HEK293 (cell line): ENCODE measurements at regions not wholly inside any gene's neighbourhood (a gene's known extent, or its start where the extent isn't known, plus 50 kb on each side); places are given as distances from the start of the nearest gene placed in this dataset.

Experiments
- CTCF ChIA-PET: fragments of 350-600 bp; formaldehyde crosslinking; extraction: SDS; loops from one replicate; lab custom pipeline; 2021; ENCODE audit warnings: antibody characterized with exemption; lab: Yijun Ruan, JAX
- POLR2A ChIA-PET: fragments of 300-600 bp; formaldehyde crosslinking; extraction: SDS; loops from one replicate; lab custom pipeline; 2020; ENCODE audit warnings: antibody characterized with exemption, inconsistent platforms; lab: Yijun Ruan, JAX
- H3K27ac ChIP-seq: fragments of 200-500 bp; sonication (Bioruptor generic); 2 replicates; pipeline ENCODE4 v1.5.1; 2014; ENCODE audit warnings: low read depth, low read length, control low read depth, inconsistent platforms; ENCODE audit errors: extremely low read depth
- H3K36me3 ChIP-seq, 2 experiments: fragments of 200-500 bp in 1 of 2; sonication (Bioruptor generic) in 1 of 2; 1 replicate in 1 of 2; 2 replicates in 1 of 2; pipeline ENCODE4 v1.5.1; 2014 to 2017; ENCODE audit warnings: inconsistent platforms in 2 of 2, low read length in 2 of 2; ENCODE audit not compliant: control insufficient read depth in 2 of 2, insufficient read depth in 1 of 2
- H3K4me1 ChIP-seq: fragments of 200-500 bp; sonication (Bioruptor generic); 2 replicates; pipeline ENCODE4 v1.5.1; 2014; ENCODE audit warnings: mild to moderate bottlenecking, low read length, inconsistent platforms; ENCODE audit not compliant: control insufficient read depth, insufficient read depth
- H3K4me3 ChIP-seq: 2 replicates; pipeline ENCODE4 v1.5.1; 2011; ENCODE audit warnings: low read depth, mild to moderate bottlenecking, control low read depth, low read length, moderate library complexity
- H3K9me3 ChIP-seq: fragments of 200-500 bp; sonication (Bioruptor generic); 2 replicates; pipeline ENCODE4 v1.5.1; 2014; ENCODE audit warnings: low read depth, low read length, inconsistent platforms; ENCODE audit not compliant: control insufficient read depth, insufficient read depth
- BCL11A ChIP-seq: fragments of 450-650 bp; formaldehyde crosslinking; IDR thresholded peaks from 2 replicates; pipeline ENCODE4 v1.5.1; 2016; ENCODE audit warnings: low read depth, missing biosample characterization, missing genetic modification characterization
- FEZF1 ChIP-seq: fragments of 450-650 bp; formaldehyde crosslinking; IDR thresholded peaks from 2 replicates; pipeline ENCODE4 v1.5.1; 2016; ENCODE audit warnings: missing biosample characterization, missing genetic modification characterization
- GLIS1 ChIP-seq: fragments of 450-650 bp; formaldehyde crosslinking; IDR thresholded peaks from 2 replicates; pipeline ENCODE4 v1.5.1; 2016; ENCODE audit warnings: missing biosample characterization, missing genetic modification characterization
- HOXC10 ChIP-seq: sonication (generic); formaldehyde crosslinking; IDR thresholded peaks from 2 replicates; pipeline ENCODE4 v1.8.1; 2023; ENCODE audit warnings: mild to moderate bottlenecking, missing genetic modification reagents
- MZF1 ChIP-seq: fragments of 450-650 bp; formaldehyde crosslinking; IDR thresholded peaks from 2 replicates; pipeline ENCODE4 v1.5.1; 2017; ENCODE audit warnings: missing biosample characterization, missing genetic modification characterization, borderline replicate concordance
- ZIC2 ChIP-seq: fragments of 450-650 bp; formaldehyde crosslinking; IDR thresholded peaks from 2 replicates; pipeline ENCODE4 v1.5.1; 2016; ENCODE audit warnings: missing biosample characterization, missing genetic modification characterization
- ZNF10 ChIP-seq: fragments of 450-650 bp; formaldehyde crosslinking; IDR thresholded peaks from 2 replicates; pipeline ENCODE4 v1.5.1; 2017; ENCODE audit warnings: missing biosample characterization, missing genetic modification characterization
- ZNF114 ChIP-seq: fragments of 450-650 bp; formaldehyde crosslinking; IDR thresholded peaks from 2 replicates; pipeline ENCODE4 v1.5.0; 2017; ENCODE audit warnings: missing biosample characterization, missing genetic modification characterization
- ZNF121 ChIP-seq: fragments of 450-650 bp; formaldehyde crosslinking; IDR thresholded peaks from 2 replicates; pipeline ENCODE4 v1.5.1; 2016; ENCODE audit warnings: missing biosample characterization, missing genetic modification characterization
- ZNF132 ChIP-seq: fragments of 450-650 bp; formaldehyde crosslinking; IDR thresholded peaks from 2 replicates; pipeline ENCODE4 v1.5.1; 2017; ENCODE audit warnings: missing biosample characterization, missing genetic modification characterization, borderline replicate concordance
- ZNF19 ChIP-seq: fragments of 450-650 bp; formaldehyde crosslinking; IDR thresholded peaks from 2 replicates; pipeline ENCODE4; 2016; ENCODE audit warnings: missing biosample characterization, missing genetic modification characterization, low read depth
- ZNF433 ChIP-seq: fragments of 450-650 bp; formaldehyde crosslinking; IDR thresholded peaks from 2 replicates; pipeline ENCODE4 v1.5.1; 2016; ENCODE audit warnings: missing biosample characterization, missing genetic modification characterization, low read depth
- ZNF610 ChIP-seq: fragments of 450-650 bp; formaldehyde crosslinking; IDR thresholded peaks from 2 replicates; pipeline ENCODE4 v1.5.1; 2016; ENCODE audit warnings: missing biosample characterization, missing genetic modification characterization, borderline replicate concordance
- ZNF701 ChIP-seq: fragments of 450-650 bp; formaldehyde crosslinking; IDR thresholded peaks from 2 replicates; pipeline ENCODE4 v1.5.1; 2016; ENCODE audit warnings: missing biosample characterization, missing genetic modification characterization
- TF ChIP-seq, protein P1 (sequence below): sonication (generic); formaldehyde crosslinking; IDR thresholded peaks from 2 replicates; pipeline ENCODE4 v1.8.1; 2022; ENCODE audit warnings: mild to moderate bottlenecking, moderate library complexity, missing genetic modification reagents
- TF ChIP-seq, protein P2 (sequence below): fragments of 450-650 bp; IDR thresholded peaks from 2 replicates; pipeline ENCODE4 v1.5.1; 2018; ENCODE audit warnings: missing biosample characterization, missing genetic modification characterization
- TF ChIP-seq, protein P3 (sequence below): fragments of 450-650 bp; formaldehyde crosslinking; IDR thresholded peaks from 2 replicates; pipeline ENCODE4 v1.5.1; 2016; ENCODE audit warnings: missing biosample characterization, missing genetic modification characterization
- TF ChIP-seq, protein P4 (sequence below): fragments of 450-650 bp; formaldehyde crosslinking; IDR thresholded peaks from 2 replicates; pipeline ENCODE4 v1.5.1; 2017; ENCODE audit warnings: missing biosample characterization, missing genetic modification characterization
- TF ChIP-seq, protein P5 (sequence below): fragments of 450-650 bp; formaldehyde crosslinking; conservative IDR thresholded peaks from 2 replicates; pipeline ENCODE4 v1.5.1; 2016; ENCODE audit warnings: low read depth, missing biosample characterization, missing genetic modification characterization
- TF ChIP-seq, protein P6 (sequence below): fragments of 450-650 bp; formaldehyde crosslinking; IDR thresholded peaks from 2 replicates; pipeline ENCODE4 v1.5.1; 2016; ENCODE audit warnings: missing biosample characterization, missing genetic modification characterization

DNA sequence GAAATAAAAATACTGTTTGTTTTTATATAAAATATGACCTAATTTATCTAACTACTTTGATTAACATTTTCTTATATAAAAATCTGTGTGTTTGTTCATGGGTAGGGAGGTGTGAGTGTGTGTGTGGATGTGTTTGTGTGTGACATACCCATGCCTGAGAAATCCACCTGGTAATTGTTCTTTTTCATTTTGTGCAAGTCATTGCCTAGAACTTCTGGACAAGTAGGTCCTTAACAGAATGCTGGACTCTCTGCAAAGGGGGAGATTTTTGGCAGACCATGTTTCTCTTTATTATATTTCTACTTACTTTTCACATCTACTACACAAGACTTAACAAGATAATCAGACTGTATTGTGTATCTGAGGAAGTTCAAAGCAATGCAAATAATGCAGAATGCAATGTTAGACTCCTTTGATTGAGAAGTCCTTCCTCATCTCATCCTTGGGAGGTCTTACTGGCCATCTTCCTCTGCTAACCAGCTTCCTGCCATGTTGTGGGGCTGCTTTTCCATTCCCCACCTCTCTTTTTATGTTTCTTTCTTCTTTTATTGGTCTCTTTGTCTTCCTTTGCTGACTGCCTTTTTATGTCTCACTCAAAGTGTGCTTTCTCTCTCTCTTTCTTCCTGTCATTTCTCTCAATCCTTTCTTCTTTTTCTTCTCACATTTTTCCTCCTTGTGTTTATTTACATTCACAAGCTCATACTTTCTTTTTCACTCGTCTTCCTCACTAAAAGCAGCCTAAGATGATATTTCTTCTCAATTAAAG lies 1017.0 kb upstream of the CNTN5 start:
- no peak for TF ChIP-seq ZNF121 (tag by site-specific recombination)
- TF ChIP-seq HOXC10 (CRISPR knock-in tag) = no peak
- no peak for TF ChIP-seq ZNF19
- TF ChIP-seq, protein P1, sequence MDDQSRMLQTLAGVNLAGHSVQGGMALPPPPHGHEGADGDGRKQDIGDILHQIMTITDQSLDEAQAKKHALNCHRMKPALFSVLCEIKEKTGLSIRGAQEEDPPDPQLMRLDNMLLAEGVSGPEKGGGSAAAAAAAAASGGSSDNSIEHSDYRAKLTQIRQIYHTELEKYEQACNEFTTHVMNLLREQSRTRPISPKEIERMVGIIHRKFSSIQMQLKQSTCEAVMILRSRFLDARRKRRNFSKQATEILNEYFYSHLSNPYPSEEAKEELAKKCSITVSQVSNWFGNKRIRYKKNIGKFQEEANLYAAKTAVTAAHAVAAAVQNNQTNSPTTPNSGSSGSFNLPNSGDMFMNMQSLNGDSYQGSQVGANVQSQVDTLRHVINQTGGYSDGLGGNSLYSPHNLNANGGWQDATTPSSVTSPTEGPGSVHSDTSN = no peak
- no peak for TF ChIP-seq BCL11A (tag by site-specific recombination)
- TF ChIP-seq ZNF114 (tag by site-specific recombination) = no peak
- TF ChIP-seq ZNF610 (tag by site-specific recombination) = no peak
- TF ChIP-seq ZNF433 (tag by site-specific recombination) = no peak
- no peak for TF ChIP-seq ZNF132 (tag by site-specific recombination)
- TF ChIP-seq GLIS1 (tag by site-specific recombination) = no peak
- TF ChIP-seq ZNF701 (tag by site-specific recombination) = no peak
- no peak for TF ChIP-seq ZIC2 (tag by site-specific recombination)
- TF ChIP-seq FEZF1 (tag by site-specific recombination) = no peak
- TF ChIP-seq, protein P2, sequence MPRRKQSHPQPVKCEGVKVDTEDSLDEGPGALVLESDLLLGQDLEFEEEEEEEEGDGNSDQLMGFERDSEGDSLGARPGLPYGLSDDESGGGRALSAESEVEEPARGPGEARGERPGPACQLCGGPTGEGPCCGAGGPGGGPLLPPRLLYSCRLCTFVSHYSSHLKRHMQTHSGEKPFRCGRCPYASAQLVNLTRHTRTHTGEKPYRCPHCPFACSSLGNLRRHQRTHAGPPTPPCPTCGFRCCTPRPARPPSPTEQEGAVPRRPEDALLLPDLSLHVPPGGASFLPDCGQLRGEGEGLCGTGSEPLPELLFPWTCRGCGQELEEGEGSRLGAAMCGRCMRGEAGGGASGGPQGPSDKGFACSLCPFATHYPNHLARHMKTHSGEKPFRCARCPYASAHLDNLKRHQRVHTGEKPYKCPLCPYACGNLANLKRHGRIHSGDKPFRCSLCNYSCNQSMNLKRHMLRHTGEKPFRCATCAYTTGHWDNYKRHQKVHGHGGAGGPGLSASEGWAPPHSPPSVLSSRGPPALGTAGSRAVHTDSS = no peak
- TF ChIP-seq, protein P3, sequence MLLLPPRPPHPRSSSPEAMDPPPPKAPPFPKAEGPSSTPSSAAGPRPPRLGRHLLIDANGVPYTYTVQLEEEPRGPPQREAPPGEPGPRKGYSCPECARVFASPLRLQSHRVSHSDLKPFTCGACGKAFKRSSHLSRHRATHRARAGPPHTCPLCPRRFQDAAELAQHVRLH = no peak
- TF ChIP-seq, protein P4, sequence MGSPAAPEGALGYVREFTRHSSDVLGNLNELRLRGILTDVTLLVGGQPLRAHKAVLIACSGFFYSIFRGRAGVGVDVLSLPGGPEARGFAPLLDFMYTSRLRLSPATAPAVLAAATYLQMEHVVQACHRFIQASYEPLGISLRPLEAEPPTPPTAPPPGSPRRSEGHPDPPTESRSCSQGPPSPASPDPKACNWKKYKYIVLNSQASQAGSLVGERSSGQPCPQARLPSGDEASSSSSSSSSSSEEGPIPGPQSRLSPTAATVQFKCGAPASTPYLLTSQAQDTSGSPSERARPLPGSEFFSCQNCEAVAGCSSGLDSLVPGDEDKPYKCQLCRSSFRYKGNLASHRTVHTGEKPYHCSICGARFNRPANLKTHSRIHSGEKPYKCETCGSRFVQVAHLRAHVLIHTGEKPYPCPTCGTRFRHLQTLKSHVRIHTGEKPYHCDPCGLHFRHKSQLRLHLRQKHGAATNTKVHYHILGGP (tag by site-specific recombination) = no peak
- no peak for TF ChIP-seq MZF1 (tag by site-specific recombination)
- CTCF ChIA-PET = no interaction called here
- POLR2A ChIA-PET = no interaction called here

DNA sequence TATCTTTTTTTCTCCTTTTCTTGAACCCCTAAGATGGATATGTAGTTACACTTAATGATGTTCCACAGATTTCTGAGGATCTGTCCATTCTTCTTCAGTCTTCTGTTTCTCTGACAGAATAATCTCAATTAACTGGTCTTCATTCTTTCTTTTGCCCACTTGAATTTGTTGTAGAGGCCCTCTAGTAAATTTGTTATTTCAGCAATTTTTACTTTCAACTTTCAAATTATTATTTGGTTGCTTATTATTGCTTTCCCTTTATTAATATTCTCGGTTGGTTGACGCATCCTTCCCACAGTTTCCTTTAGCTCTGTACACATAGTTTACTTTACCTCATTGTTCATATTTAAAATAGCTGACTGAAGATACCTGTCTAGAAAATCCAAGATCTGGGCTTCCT lies 1013.7 kb upstream of the CNTN5 start:
- H3K4me3 ChIP-seq = no peak overlapping the region
- H3K27ac ChIP-seq = no peak overlapping the region
- ChIA-PET CTCF (no interaction called here), POLR2A (no interaction called here)
- no peak for TF ChIP-seq ZNF10 (tag by site-specific recombination)
- TF ChIP-seq, protein P5, sequence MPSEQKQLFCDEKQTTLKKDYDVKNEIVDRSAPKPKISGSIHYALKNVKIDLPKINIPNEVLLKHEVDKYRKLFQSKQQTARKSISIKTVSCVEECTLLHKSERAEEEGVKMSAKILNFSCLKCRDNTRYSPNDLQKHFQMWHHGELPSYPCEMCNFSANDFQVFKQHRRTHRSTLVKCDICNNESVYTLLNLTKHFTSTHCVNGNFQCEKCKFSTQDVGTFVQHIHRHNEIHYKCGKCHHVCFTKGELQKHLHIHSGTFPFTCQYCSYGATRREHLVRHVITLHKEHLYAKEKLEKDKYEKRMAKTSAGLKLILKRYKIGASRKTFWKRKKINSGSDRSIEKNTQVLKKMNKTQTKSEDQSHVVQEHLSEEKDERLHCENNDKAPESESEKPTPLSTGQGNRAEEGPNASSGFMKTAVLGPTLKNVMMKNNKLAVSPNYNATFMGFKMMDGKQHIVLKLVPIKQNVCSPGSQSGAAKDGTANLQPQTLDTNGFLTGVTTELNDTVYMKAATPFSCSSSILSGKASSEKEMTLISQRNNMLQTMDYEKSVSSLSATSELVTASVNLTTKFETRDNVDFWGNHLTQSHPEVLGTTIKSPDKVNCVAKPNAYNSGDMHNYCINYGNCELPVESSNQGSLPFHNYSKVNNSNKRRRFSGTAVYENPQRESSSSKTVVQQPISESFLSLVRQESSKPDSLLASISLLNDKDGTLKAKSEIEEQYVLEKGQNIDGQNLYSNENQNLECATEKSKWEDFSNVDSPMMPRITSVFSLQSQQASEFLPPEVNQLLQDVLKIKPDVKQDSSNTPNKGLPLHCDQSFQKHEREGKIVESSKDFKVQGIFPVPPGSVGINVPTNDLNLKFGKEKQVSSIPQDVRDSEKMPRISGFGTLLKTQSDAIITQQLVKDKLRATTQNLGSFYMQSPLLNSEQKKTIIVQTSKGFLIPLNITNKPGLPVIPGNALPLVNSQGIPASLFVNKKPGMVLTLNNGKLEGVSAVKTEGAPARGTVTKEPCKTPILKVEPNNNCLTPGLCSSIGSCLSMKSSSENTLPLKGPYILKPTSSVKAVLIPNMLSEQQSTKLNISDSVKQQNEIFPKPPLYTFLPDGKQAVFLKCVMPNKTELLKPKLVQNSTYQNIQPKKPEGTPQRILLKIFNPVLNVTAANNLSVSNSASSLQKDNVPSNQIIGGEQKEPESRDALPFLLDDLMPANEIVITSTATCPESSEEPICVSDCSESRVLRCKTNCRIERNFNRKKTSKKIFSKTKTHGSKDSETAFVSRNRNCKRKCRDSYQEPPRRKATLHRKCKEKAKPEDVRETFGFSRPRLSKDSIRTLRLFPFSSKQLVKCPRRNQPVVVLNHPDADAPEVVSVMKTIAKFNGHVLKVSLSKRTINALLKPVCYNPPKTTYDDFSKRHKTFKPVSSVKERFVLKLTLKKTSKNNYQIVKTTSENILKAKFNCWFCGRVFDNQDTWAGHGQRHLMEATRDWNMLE (tag by site-specific recombination) = no peak
- TF ChIP-seq, protein P6, sequence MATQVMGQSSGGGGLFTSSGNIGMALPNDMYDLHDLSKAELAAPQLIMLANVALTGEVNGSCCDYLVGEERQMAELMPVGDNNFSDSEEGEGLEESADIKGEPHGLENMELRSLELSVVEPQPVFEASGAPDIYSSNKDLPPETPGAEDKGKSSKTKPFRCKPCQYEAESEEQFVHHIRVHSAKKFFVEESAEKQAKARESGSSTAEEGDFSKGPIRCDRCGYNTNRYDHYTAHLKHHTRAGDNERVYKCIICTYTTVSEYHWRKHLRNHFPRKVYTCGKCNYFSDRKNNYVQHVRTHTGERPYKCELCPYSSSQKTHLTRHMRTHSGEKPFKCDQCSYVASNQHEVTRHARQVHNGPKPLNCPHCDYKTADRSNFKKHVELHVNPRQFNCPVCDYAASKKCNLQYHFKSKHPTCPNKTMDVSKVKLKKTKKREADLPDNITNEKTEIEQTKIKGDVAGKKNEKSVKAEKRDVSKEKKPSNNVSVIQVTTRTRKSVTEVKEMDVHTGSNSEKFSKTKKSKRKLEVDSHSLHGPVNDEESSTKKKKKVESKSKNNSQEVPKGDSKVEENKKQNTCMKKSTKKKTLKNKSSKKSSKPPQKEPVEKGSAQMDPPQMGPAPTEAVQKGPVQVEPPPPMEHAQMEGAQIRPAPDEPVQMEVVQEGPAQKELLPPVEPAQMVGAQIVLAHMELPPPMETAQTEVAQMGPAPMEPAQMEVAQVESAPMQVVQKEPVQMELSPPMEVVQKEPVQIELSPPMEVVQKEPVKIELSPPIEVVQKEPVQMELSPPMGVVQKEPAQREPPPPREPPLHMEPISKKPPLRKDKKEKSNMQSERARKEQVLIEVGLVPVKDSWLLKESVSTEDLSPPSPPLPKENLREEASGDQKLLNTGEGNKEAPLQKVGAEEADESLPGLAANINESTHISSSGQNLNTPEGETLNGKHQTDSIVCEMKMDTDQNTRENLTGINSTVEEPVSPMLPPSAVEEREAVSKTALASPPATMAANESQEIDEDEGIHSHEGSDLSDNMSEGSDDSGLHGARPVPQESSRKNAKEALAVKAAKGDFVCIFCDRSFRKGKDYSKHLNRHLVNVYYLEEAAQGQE (tag by site-specific recombination) = no peak
- H3K36me3 ChIP-seq = no peaks in the 10 kb centered on the region
- H3K4me1 ChIP-seq = no peaks in the 10 kb centered on the region
- no peaks in the 10 kb centered on the region for H3K9me3 ChIP-seq

More for the DNA sequence above, 1017.0 kb upstream of the CNTN5 start:
- H3K4me1 ChIP-seq = no peaks in the 10 kb centered on the region
- H3K4me3 ChIP-seq = no peak overlapping the region
- H3K36me3 ChIP-seq = no peaks in the 10 kb centered on the region
- H3K27ac ChIP-seq = no peak overlapping the region
- H3K9me3 ChIP-seq = no peaks in the 10 kb centered on the region
